PC-3 (cell line): ENCODE measurements at regions not wholly inside any gene's neighbourhood (a gene's known extent, or its start where the extent isn't known, plus 50 kb on each side); places are given as distances from the start of the nearest gene placed in this dataset.

Source experiments
- CTCF ChIP-seq: fragments of 300-600 bp; sonication (generic); conservative IDR thresholded peaks from 2 replicates; pipeline ENCODE4 v1.5.1; 2017; ENCODE audit warnings: antibody characterized with exemption, low read depth, mild to moderate bottlenecking, low read length
- EZH2phosphoT487 ChIP-seq: fragments of 300-600 bp; sonication (generic); IDR thresholded peaks from 2 replicates; pipeline ENCODE4 v1.6.1; 2018; ENCODE audit warnings: mild to moderate bottlenecking, antibody characterized with exemption, low read length, borderline replicate concordance

GRCh38 chr10:123287594-123288247 is 133.5 kb downstream of the BUB3 start:
- TF ChIP-seq CTCF (no peak), EZH2phosphoT487 (no peak)
